Mesenchymal stem cell (in vitro differentiated cells and primary cell): ENCODE measurements at regions not wholly inside any gene's neighbourhood (a gene's known extent, or its start where the extent isn't known, plus 50 kb on each side); places are given as distances from the start of the nearest gene placed in this dataset.

Source experiments
- DNase-seq: peaks from one replicate; pipeline ENCODE4 v3.0.0-alpha.2; 2013
- H2AFZ ChIP-seq: one replicate; pipeline ENCODE4 v1.6.1; 2013; ENCODE audit warnings: low read depth, mild to moderate bottlenecking, control low read depth, inconsistent platforms, low read length, moderate library complexity
- H2AK5ac ChIP-seq: 2 replicates; pipeline ENCODE4 v1.6.1; 2013; ENCODE audit warnings: low read length, moderate library complexity, mild to moderate bottlenecking, inconsistent platforms; ENCODE audit not compliant: severe bottlenecking
- H2BK120ac ChIP-seq: one replicate; pipeline ENCODE4 v1.6.1; 2013; ENCODE audit warnings: low read depth, mild to moderate bottlenecking, inconsistent platforms, low read length, moderate library complexity
- H2BK12ac ChIP-seq, 2 experiments: one replicate each; pipeline ENCODE4 v1.6.1; 2013; ENCODE audit warnings: inconsistent platforms in 2 of 2, low read length in 2 of 2, mild to moderate bottlenecking in 2 of 2, moderate library complexity in 2 of 2, control low read depth in 1 of 2
- H2BK15ac ChIP-seq: one replicate; pipeline ENCODE4 v1.6.1; 2013; ENCODE audit warnings: mild to moderate bottlenecking, low read depth, inconsistent platforms; ENCODE audit not compliant: poor library complexity, severe bottlenecking
- H2BK5ac ChIP-seq: 2 replicates; pipeline ENCODE4 v1.6.1; 2013; ENCODE audit warnings: low read depth, mild to moderate bottlenecking, low read length, control low read depth, inconsistent platforms; ENCODE audit not compliant: poor library complexity, severe bottlenecking
- H3K14ac ChIP-seq, 2 experiments: one replicate each; pipeline ENCODE4 v1.6.1; 2013; ENCODE audit warnings: inconsistent platforms in 2 of 2, low read length in 2 of 2, control low read depth in 1 of 2, mild to moderate bottlenecking in 1 of 2, moderate library complexity in 1 of 2
- H3K18ac ChIP-seq, 2 experiments: one replicate each; pipeline ENCODE4 v1.6.1; 2013; ENCODE audit warnings: inconsistent platforms in 2 of 2, low read length in 2 of 2, control low read depth in 1 of 2, low read depth in 1 of 2, mild to moderate bottlenecking in 1 of 2
- H3K23ac ChIP-seq, 2 experiments: one replicate each; pipeline ENCODE4 v1.6.1; 2013; ENCODE audit warnings: inconsistent platforms in 2 of 2, low read length in 2 of 2, mild to moderate bottlenecking in 2 of 2, moderate library complexity in 2 of 2, control low read depth in 1 of 2
- H3K27ac ChIP-seq: 2 replicates; pipeline ENCODE4 v1.5.1; 2013; ENCODE audit warnings: mild to moderate bottlenecking, moderate library complexity, low read length, control low read depth, inconsistent platforms; ENCODE audit not compliant: poor library complexity, severe bottlenecking
- H3K27me3 ChIP-seq, 2 experiments: 2 replicates each; pipeline versions ENCODE4 v1.6.1 to v1.7.0; 2013; ENCODE audit warnings: low read length in 2 of 2, mild to moderate bottlenecking in 2 of 2, moderate library complexity in 2 of 2, control low read depth in 1 of 2, inconsistent platforms in 1 of 2; ENCODE audit not compliant: control insufficient read depth in 1 of 2, insufficient read depth in 1 of 2
- H3K36me3 ChIP-seq, 2 experiments: 2 replicates each; pipeline versions ENCODE4 v1.6.1 to v1.7.0; 2013; ENCODE audit warnings: low read length in 2 of 2, control low read depth in 1 of 2, inconsistent platforms in 1 of 2, low read depth in 1 of 2, mild to moderate bottlenecking in 1 of 2; ENCODE audit not compliant: insufficient read depth in 2 of 2, control insufficient read depth in 1 of 2
- H3K4ac ChIP-seq, 2 experiments: one replicate each; pipeline ENCODE4 v1.6.1; 2013; ENCODE audit warnings: inconsistent platforms in 2 of 2, low read length in 2 of 2, mild to moderate bottlenecking in 2 of 2, moderate library complexity in 2 of 2, control low read depth in 1 of 2, low read depth in 1 of 2
- H3K4me1 ChIP-seq: 2 replicates; pipeline ENCODE4 v1.6.1; 2013; ENCODE audit warnings: low read depth, low read length, control low read depth; ENCODE audit not compliant: control insufficient read depth, insufficient read depth
- H3K4me2 ChIP-seq: 2 replicates; pipeline ENCODE4 v1.6.1; 2013; ENCODE audit warnings: low read length, mild to moderate bottlenecking, inconsistent platforms; ENCODE audit not compliant: poor library complexity, severe bottlenecking
- H3K4me3 ChIP-seq, 2 experiments: 2 replicates each; pipeline versions ENCODE4 v1.5.1 to v1.7.0; 2013; ENCODE audit warnings: low read length in 2 of 2, mild to moderate bottlenecking in 2 of 2, control low read depth in 1 of 2, low read depth in 1 of 2; ENCODE audit not compliant: insufficient read depth in 1 of 2
- H3K79me1 ChIP-seq: replicated peaks from 2 replicates; pipeline ENCODE4 v1.6.1; 2013; ENCODE audit warnings: mild to moderate bottlenecking, control low read depth, low read length, inconsistent platforms; ENCODE audit not compliant: poor library complexity, severe bottlenecking
- H3K9ac ChIP-seq: 2 replicates; pipeline ENCODE4 v1.7.0; 2013; ENCODE audit warnings: mild to moderate bottlenecking, low read length, moderate library complexity
- H3K9me3 ChIP-seq: 2 replicates; pipeline ENCODE4 v1.7.0; 2013; ENCODE audit warnings: mild to moderate bottlenecking, low read length; ENCODE audit not compliant: control insufficient read depth
- H4K8ac ChIP-seq: one replicate; pipeline ENCODE4 v1.6.1; 2013; ENCODE audit warnings: inconsistent platforms, mild to moderate bottlenecking, low read length, moderate library complexity
- H4K91ac ChIP-seq: one replicate; pipeline ENCODE4 v1.6.1; 2013; ENCODE audit warnings: mild to moderate bottlenecking, low read length, inconsistent platforms
- WGBS: methylation state at CpG from one replicate; pipeline ENCODE4 v1.1.7; 2013; ENCODE audit warnings: mixed read lengths; 5-methylcytosine and 5-hydroxymethylcytosine counted together

- H2BK12ac ChIP-seq, result no peak overlapping the region
- DNase-seq, result no peak
- H4K8ac ChIP-seq, result no peak overlapping the region
- H3K18ac ChIP-seq, result no peak overlapping the region
- no peak overlapping the region for H3K23ac ChIP-seq
- no peak overlapping the region for H2BK15ac ChIP-seq
- H3K36me3 ChIP-seq, result no peaks in the 10 kb centered on the region
- no peaks in the 10 kb centered on the region for H3K9me3 ChIP-seq
- H3K14ac ChIP-seq, result no peak overlapping the region
- H2AFZ ChIP-seq, result no peak overlapping the region
- no peak overlapping the region for H3K27ac ChIP-seq
- no peak overlapping the region for H3K9ac ChIP-seq
- H3K27me3 ChIP-seq, result no peaks in the 10 kb centered on the region
- no peak overlapping the region for H4K91ac ChIP-seq
- no peak overlapping the region for H3K4me2 ChIP-seq
- no peak overlapping the region for H2BK5ac ChIP-seq
- H2AK5ac ChIP-seq, result no peak overlapping the region
- H2BK120ac ChIP-seq, result no peak overlapping the region
- H3K4me3 ChIP-seq, result no peak overlapping the region
- H3K4me1 ChIP-seq, result no peaks in the 10 kb centered on the region
- H3K79me1 ChIP-seq, result no peaks in the 10 kb centered on the region
- WGBS, result 79% methylated on average over 3 of the region's 5 CpGs
- no peak overlapping the region for H3K4ac ChIP-seq
These were observed 97.4 kb upstream of the SPTLC3 start for GRCh38 chr20:12911372-12911771.

- H3K9me3 ChIP-seq, result no peaks in the 10 kb centered on the region
- H2AFZ ChIP-seq, result no peak overlapping the region
- no peak overlapping the region for H2AK5ac ChIP-seq
- no peak overlapping the region for H3K4me3 ChIP-seq
- H3K23ac ChIP-seq, result no peak overlapping the region
- no peak overlapping the region for H3K4me2 ChIP-seq
- H3K4me1 ChIP-seq, result peaks cover 2% of the 10 kb centered on the region
- 100% methylated on average over 2 of the region's 2 CpGs for WGBS
- no peak overlapping the region for H3K27ac ChIP-seq
- H2BK12ac ChIP-seq, result no peak overlapping the region
- DNase-seq, result no peak
- H3K27me3 ChIP-seq, result no peaks in the 10 kb centered on the region
- H3K14ac ChIP-seq, result no peak overlapping the region
- no peak overlapping the region for H3K4ac ChIP-seq
- H4K8ac ChIP-seq, result no peak overlapping the region
- H2BK15ac ChIP-seq, result no peak overlapping the region
- H3K18ac ChIP-seq, result no peak overlapping the region
- no peak overlapping the region for H3K9ac ChIP-seq
- no peak overlapping the region for H4K91ac ChIP-seq
- no peak overlapping the region for H2BK5ac ChIP-seq
- no peak overlapping the region for H2BK120ac ChIP-seq
- no peaks in the 10 kb centered on the region for H3K79me1 ChIP-seq
- H3K36me3 ChIP-seq, result no peaks in the 10 kb centered on the region
These were observed 94.9 kb upstream of the SPTLC3 start for GRCh38 chr20:12913781-12914443.

- no peak overlapping the region for H4K91ac ChIP-seq
- H3K23ac ChIP-seq, result no peak overlapping the region
- no peaks in the 10 kb centered on the region for H3K9me3 ChIP-seq
- no peak overlapping the region for H2AFZ ChIP-seq
- H3K4me3 ChIP-seq, result no peak overlapping the region
- H4K8ac ChIP-seq, result no peak overlapping the region
- H2BK5ac ChIP-seq, result no peak overlapping the region
- no peaks in the 10 kb centered on the region for H3K36me3 ChIP-seq
- no peaks in the 10 kb centered on the region for H3K79me1 ChIP-seq
- H3K14ac ChIP-seq, result no peak overlapping the region
- DNase-seq, result no peak
- H3K27ac ChIP-seq, result no peak overlapping the region
- 34% methylated on average over 3 of the region's 4 CpGs for WGBS
- H2BK15ac ChIP-seq, result no peak overlapping the region
- H3K18ac ChIP-seq, result peak overlapping the region in 1 of 2 experiments; percentile 4
- H3K27me3 ChIP-seq, result no peaks in the 10 kb centered on the region
- H2BK120ac ChIP-seq, result no peak overlapping the region
- H2AK5ac ChIP-seq, result no peak overlapping the region
- peaks cover 2% of the 10 kb centered on the region for H3K4me1 ChIP-seq
- no peak overlapping the region for H3K4ac ChIP-seq
- no peak overlapping the region for H3K9ac ChIP-seq
- no peak overlapping the region for H2BK12ac ChIP-seq
- no peak overlapping the region for H3K4me2 ChIP-seq
These were observed 94.0 kb upstream of the SPTLC3 start for GRCh38 chr20:12914804-12915203.

DNA sequence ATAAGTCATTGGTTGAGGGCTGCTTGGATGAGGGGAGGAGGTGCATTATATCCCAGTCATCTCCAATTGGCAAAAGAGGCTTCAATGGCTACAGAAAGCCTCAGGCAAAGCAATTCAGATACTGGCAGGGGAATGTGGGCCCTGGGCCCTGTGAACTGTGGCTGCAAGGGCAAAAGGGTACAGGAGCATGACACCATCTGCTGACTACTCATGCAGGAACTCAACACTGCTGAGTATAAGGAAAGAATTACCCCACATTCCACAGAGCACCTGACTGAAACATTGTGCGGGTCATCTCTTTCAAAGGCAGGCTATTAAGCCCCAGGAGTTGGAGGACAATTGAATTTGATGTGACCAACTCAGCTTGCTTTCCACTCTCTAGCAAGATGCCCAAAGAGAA lies 92.1 kb upstream of the SPTLC3 start:
- peaks cover 2% of the 10 kb centered on the region for H3K4me1 ChIP-seq
- H3K23ac ChIP-seq, result no peak overlapping the region
- no peak overlapping the region for H2BK15ac ChIP-seq
- no peaks in the 10 kb centered on the region for H3K27me3 ChIP-seq
- H3K4me2 ChIP-seq, result no peak overlapping the region
- H2BK12ac ChIP-seq, result no peak overlapping the region
- no peak for DNase-seq
- no peak overlapping the region for H2AK5ac ChIP-seq
- H3K9me3 ChIP-seq, result no peaks in the 10 kb centered on the region
- H3K9ac ChIP-seq, result no peak overlapping the region
- no peak overlapping the region for H2AFZ ChIP-seq
- no peak overlapping the region for H3K27ac ChIP-seq
- no peak overlapping the region for H2BK5ac ChIP-seq
- no peaks in the 10 kb centered on the region for H3K79me1 ChIP-seq
- H4K91ac ChIP-seq, result no peak overlapping the region
- no peak overlapping the region for H4K8ac ChIP-seq
- WGBS, result 60% methylated on average over 1 of the region's 1 CpG
- no peak overlapping the region for H3K14ac ChIP-seq
- H3K4ac ChIP-seq, result no peak overlapping the region
- no peak overlapping the region for H3K18ac ChIP-seq
- no peak overlapping the region for H2BK120ac ChIP-seq
- no peaks in the 10 kb centered on the region for H3K36me3 ChIP-seq
- H3K4me3 ChIP-seq, result no peak overlapping the region
